HG03354 (cell line): ENCODE measurements at regions not wholly inside any gene's neighbourhood (a gene's known extent, or its start where the extent isn't known, plus 50 kb on each side); places are given as distances from the start of the nearest gene placed in this dataset.

Experiments
- ATAC-seq: cut with Tn5 transposase; IDR thresholded peaks from one replicate; pipeline ENCODE4 v1.9.1; 2021; ENCODE audit warnings: mild to moderate bottlenecking; ENCODE audit not compliant: unreplicated experiment, poor library complexity, severe bottlenecking

DNA sequence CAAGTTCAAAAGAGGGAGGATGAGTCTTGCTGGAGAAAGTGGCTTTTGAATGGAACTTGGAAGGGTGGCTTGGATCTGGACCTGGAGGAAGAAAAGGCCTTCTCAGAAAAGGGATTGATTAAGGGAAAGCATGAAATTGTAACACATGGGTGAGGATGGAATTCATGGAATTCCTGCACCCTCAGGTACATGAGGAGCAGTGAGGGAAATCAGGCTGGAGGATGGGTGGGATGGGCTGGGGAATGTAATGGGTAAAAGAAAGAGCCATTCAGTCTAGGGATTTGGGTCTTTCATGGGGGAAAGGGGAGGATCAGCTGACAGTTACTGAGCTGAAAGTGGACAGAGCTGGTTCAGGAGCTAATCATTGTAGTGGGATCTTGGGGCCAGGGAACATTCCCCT is 51.2 kb upstream of the HAAO start:
- no peak for ATAC-seq

- no peak for ATAC-seq
Observed at GRCh38 chr2:42843131-42843530, 50.7 kb upstream of the HAAO start.

DNA sequence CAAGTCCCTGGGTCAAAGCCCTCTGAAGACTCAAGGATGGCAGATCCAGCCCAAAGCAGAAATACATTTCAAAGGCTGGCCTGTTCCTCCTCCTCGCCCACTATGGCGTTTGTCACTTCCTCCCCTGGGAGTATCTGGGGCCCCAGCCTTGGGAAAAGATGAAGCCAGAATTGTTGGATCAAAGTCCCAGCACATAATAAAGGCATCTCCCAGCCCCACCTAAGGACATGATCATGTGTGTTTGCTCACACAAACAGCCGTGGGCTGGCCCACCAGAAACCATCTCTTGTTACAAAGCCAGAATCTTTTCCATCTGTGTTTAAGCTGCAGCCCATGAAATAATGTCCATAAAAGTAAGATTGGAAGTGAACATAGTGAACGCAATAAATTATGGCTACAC is 50.1 kb upstream of the HAAO start:
- no peak for ATAC-seq
